CD4-positive, alpha-beta T cell treated with Interleukin-12 subunit alpha and Interleukin-12 subunit beta, for 1 hour (primary cell): ENCODE measurements at regions not wholly inside any gene's neighbourhood (a gene's known extent, or its start where the extent isn't known, plus 50 kb on each side); places are given as distances from the start of the nearest gene placed in this dataset.

Source experiments
- DNase-seq: peaks from one replicate; pipeline ENCODE4 v3.0.0-alpha.2; 2020

DNA sequence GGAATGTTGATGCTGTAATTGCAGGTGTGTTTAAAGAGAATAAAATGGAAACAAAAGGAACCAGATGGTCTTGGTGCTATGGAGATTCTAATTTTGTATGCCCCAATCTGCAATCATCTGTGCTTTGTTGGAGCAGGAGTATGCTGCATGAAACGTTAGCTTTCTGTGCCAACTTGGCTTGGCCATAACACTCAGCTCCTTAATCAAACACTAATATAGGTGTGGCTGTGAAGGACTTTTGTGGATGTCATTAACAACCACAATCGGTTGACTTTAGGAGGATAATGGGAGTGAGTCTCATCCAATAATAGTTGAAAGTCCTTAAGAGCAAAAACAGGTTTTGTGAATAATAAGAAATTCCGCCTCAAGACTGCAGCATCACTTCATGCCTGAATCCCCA is 399.2 kb downstream of the NLGN4X start:
- no peak for DNase-seq

DNA sequence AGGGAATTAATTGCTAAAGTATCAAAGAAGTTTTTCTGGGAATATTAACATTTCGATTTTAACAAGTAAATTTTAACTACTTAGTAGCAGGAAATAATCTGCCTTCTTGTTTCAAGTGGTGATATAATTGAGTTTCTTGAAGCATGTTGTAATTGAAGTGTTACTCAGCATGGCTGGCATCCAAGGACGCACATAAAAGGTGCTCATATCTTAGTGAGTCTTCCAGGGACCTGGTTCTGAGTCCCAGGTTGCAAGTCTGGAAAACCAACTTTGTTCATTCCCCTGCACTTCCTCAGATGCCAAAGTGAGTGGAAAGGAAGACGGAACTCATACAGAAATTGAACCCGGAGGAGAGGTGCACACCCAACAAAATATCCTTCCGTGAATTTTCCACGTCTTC is 399.6 kb downstream of the NLGN4X start:
- no peak for DNase-seq

GRCh38 chrX:5823903-5824302 is 404.8 kb downstream of the NLGN4X start:
- no peak for DNase-seq

- DNase-seq, result no peak
These were observed 418.0 kb downstream of the NLGN4X start for GRCh38 chrX:5810636-5811035.

GRCh38 chrX:5807181-5807580 is 421.5 kb downstream of the NLGN4X start:
- no peak for DNase-seq

DNA sequence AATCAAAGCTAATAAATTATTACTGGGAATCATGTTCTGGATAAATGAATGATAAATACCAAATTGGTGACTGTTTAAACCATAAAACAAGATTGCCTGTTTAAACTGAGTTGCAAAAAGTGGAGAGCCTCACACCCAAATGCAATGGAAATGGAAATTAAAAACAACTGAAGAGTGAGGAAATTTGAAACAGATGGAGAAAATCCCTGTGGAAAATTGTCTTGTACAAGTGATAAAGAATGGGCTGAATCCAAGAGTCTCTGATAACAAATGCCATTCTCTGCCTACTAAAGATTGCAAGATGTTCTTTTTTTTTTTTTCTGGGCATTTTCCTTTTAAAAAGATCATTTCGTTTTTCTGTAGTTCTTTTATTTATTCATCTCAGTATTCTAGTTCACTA is 426.3 kb downstream of the NLGN4X start:
- DNase-seq, result no peak

DNA sequence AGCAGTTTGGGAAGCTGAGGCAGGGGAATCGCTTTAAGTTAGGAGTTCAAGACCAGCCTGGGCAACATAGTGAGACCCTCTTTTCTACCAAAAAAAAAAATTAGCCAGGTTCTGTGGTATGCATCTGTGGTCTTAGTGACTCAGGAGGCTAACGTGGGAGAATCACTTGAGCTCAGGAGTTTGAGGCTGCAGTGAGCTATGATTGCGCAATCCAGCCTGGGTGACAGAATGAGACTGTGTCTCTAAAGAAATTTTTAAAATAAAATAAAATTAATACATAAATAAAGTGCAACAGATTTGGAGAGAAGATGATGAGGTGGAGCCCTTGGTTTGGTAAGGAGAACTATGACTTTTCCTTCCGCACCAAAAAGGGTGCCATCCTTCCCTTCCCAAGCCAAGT is 436.9 kb downstream of the NLGN4X start:
- no peak for DNase-seq

DNA sequence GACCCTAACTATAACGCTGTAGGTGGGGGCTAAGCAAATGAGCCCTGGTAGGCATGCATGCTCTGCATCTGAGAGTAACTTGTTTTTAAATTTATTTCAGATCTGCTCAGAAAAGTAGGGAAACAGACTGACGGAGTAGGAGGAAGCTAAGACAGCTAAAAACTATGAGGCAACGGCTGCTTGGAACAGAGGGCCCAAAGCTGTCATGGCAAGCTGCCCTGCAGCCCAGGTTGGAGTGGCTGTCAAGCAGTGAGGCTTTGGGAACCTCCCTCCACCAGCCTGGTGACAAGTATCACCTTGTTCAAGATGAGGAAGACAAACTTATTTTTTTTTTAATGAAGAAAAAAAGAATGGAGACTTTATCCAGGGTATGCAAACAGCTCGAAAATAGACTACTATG is 439.8 kb downstream of the NLGN4X start:
- DNase-seq, result no peak

- no peak for DNase-seq
These were observed 447.8 kb downstream of the NLGN4X start for GRCh38 chrX:5780821-5781220.

- DNase-seq, result no peak
These were observed 452.7 kb downstream of the NLGN4X start for GRCh38 chrX:5775846-5776430.

- no peak for DNase-seq
These were observed 454.2 kb downstream of the NLGN4X start for GRCh38 chrX:5774446-5774845.

DNA sequence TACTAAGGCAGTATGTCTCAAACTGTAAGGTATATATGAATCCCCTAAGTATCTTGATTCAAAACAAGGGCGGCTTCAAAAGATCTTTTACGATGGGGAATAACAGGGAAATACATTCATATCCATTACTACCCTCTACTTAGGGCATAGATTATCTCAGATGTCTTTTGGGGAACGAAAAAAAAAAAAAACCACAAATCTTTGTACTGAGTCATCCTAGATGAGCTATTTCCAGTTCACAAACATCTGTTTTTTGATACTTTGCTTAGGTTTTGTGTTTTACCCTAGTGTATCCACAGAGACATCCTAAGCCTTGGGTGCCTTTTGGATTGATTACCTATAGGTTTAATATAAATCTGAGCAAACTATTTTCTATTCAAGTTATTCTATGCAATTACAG is 457.2 kb downstream of the NLGN4X start:
- no peak for DNase-seq

GRCh38 chrX:5756616-5757015 is 472.1 kb downstream of the NLGN4X start:
- DNase-seq, result no peak

- DNase-seq, result no peak
These were observed 475.4 kb downstream of the NLGN4X start for GRCh38 chrX:5753291-5753690.

- no peak for DNase-seq
These were observed 475.8 kb downstream of the NLGN4X start for GRCh38 chrX:5752831-5753230.

GRCh38 chrX:5748586-5749150 is 480.0 kb downstream of the NLGN4X start:
- DNase-seq, result no peak

DNA sequence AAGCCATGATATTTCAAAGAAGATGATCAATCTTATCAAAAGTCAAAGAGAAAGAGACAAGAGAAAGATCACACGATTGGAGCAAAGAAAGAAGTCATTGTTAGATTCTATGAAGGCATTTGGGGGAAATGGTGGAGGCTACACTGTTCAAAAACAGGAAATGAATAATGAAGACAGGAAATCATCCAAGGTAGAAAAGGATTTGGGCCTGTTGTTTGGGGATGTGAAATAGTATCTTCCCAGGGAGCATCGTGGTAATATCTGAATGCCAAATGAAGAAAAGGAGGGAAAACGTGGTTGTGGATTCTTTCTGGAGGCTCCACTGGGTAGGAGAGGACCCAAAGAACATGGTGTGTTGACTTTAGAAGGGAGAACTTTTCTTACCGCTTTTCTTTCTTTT is 482.4 kb downstream of the NLGN4X start:
- no peak for DNase-seq

DNA sequence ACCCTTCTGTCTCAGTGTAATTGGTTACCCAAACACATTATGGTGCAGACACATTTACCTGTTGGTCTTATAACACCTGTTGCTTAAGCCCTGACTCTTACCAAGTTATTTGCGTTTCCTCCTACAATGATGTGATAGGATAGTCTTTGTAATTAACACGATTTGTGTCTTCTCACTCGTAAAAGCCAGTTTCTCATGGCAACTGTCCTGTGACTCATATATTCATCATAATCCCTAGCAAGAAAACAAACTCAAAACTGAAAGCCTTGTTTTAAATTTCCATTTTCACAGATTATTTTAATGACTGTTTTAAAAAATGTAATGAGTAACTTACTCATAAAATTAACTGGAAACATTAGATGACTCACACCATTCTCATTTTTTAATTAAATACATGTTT is 495.2 kb downstream of the NLGN4X start:
- no peak for DNase-seq

DNA sequence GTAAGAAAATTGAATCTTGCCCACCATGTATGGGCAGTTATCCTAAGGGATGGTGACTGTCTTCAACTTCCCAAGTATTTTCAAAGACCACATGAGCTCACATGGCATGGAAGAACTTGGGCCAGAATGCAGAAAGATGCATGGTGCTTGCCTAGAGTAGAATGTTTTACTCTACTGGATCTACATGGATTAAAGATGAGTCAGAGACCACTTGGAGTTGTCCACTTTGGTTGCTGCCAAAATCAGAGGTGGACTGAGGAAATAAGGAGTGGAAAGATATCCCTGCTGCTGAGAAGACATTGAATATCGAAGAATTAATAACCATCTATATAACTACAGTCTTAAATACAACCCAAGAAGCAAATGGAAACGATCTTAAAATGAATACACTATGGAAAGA is 498.1 kb downstream of the NLGN4X start:
- DNase-seq, result no peak

DNA sequence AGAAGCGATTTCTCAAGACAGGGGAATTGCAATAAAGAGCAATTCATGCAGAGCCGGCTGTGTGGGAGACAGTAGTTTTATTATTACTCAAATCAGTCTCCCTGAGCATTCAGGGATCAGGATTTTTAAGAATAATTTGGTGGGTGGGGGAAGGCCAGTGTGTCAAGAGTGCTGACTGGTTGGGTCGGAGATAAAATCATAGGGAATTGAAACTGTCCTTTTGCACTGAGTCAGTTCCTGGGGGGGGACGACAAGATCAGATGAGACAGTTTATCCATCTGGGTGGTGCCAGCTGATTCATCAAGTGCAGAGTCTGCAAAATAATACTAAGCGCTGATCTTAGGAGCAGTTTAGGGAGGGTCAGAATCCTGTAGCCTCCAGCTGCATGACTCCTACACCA is 502.4 kb downstream of the NLGN4X start:
- DNase-seq, result no peak

DNA sequence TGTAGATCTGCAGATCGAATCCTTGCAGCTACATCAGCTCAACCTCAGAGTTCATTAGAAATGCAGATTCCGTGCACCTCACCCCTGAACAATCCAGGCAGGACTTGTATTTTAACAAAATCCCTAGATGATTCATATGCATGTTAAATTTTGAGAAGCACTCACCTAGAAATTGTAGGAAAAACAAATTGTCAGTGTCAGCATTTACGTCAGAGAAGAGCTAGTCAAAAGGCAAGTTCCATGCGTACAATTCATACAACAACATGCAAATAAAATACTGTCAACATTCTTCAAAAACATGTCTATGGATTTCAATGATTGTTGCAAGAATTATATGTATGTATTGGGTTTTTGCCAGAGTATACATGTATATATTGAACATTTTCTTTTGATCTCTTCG is 504.5 kb downstream of the NLGN4X start:
- DNase-seq, result no peak

GRCh38 chrX:5718651-5719050 is 510.0 kb downstream of the NLGN4X start:
- DNase-seq, result no peak

DNA sequence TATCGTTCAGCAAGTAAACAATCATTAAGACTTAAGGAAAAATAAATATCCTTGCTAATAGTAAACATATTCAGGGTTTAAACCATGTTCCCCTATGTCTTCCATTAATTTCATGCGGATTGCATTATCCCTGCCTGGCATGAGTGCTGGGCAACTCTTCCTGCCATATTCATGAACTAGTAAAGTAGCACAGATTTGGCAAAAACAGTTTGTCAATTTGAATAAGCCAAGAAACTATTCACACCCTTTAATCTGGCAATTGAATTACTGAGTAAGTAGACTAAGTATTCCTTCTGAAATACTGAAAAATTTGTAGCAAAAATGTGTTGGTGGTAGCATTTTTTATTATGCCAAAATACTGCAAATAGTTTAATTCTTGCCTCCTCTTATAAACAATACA is 512.0 kb downstream of the NLGN4X start:
- DNase-seq, result no peak

- no peak for DNase-seq
These were observed 520.4 kb downstream of the NLGN4X start for GRCh38 chrX:5708251-5708650.

DNA sequence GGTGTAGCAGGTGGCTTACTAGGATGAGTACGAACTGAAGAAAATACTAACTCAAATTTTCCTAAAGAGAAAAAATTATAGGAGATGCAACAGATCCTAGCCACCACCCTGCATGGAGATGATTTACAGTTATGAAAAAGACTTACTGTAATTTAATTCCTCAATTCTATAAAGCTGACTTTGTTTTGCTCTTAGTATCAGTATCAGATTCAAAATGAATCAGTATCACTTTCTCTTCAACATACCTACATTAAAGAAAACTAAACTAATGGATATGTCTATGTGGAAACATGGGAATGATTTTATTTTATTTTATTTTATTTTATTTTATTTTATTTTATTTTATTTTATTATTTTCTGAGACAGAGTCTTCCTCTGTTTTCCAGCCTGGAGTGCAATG is 525.8 kb downstream of the NLGN4X start:
- no peak for DNase-seq

DNA sequence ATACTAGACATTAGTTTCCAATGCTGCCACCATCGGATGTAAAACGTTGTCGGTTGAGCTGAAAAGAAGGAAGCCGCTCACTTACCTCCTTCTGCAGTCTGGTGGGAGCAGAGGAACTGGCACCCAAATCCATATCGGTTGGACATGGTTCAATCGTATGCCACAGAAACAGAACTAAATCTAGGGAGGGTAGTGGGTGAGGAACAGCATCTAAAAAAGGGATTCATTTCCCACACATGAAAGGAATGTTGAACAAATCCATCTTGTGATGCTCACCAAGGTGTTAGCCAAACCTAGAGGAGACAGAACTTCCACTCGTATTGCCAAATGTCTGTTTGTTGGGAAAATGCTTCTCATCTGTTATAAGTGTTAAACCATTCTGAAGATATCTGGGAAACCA is 532.7 kb downstream of the NLGN4X start:
- no peak for DNase-seq
